GM21390 (cell line): ENCODE measurements at regions not wholly inside any gene's neighbourhood (a gene's known extent, or its start where the extent isn't known, plus 50 kb on each side); places are given as distances from the start of the nearest gene placed in this dataset.

ENCODE experiments used
- ATAC-seq: cut with Tn5 transposase; IDR thresholded peaks from one replicate; pipeline ENCODE4 v1.9.1; 2021; ENCODE audit not compliant: unreplicated experiment

DNA sequence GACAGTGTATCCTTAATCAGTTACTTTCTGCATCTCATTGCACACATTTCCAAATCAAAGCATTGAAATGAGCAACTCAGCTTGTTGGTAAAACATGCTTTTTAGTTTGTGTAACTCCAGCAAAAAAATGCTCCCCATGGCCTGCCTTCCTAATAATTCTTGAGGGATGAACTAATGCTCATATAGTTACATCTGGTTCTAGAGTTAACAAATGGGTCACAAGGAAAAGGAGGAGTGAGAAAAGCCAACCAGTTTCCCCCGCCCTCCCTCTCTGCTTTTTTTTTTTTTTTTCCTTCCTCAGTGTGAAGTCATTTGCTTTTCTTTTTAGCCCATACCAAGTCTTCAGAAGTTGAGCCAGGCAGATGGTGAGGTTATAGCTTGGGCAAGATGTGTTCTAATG is 231.7 kb downstream of the MTX2 start:
- ATAC-seq: no peak

- ATAC-seq: no peak
Observed at GRCh38 chr2:176501617-176502016, 232.4 kb downstream of the MTX2 start.

- no peak for ATAC-seq
Observed at GRCh38 chr2:176502619-176503018, 233.4 kb downstream of the MTX2 start.

GRCh38 chr2:176503776-176504175 is 234.5 kb downstream of the MTX2 start:
- ATAC-seq: no peak

- ATAC-seq: no peak
Observed at GRCh38 chr2:176504440-176504839, 235.2 kb downstream of the MTX2 start.

DNA sequence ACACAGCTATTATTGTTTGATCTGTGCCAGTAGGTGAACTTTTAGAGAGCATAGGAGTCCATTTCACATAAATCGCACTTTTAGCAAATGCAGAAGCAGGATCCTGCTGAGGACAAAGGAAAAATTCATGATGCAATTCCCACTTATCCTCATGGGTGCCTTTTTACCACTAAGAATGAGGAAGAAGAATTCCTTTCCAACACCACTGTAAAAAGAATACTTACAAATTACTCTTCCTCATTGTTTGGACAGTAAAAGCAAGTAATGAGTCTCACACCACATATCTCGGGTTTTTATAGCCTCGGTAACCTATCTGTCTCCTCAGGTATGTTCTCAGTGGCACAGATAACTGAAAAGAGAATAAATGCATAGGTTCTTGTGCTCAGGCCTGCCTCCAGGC is 238.5 kb downstream of the MTX2 start:
- ATAC-seq: no peak

- no peak for ATAC-seq
Observed at GRCh38 chr2:176508374-176508773, 239.1 kb downstream of the MTX2 start.

- ATAC-seq: peak; percentile 81
Observed at GRCh38 chr2:176508984-176509740, 239.9 kb downstream of the MTX2 start.

GRCh38 chr2:176514276-176514675 is 245.0 kb downstream of the MTX2 start:
- ATAC-seq: no peak

DNA sequence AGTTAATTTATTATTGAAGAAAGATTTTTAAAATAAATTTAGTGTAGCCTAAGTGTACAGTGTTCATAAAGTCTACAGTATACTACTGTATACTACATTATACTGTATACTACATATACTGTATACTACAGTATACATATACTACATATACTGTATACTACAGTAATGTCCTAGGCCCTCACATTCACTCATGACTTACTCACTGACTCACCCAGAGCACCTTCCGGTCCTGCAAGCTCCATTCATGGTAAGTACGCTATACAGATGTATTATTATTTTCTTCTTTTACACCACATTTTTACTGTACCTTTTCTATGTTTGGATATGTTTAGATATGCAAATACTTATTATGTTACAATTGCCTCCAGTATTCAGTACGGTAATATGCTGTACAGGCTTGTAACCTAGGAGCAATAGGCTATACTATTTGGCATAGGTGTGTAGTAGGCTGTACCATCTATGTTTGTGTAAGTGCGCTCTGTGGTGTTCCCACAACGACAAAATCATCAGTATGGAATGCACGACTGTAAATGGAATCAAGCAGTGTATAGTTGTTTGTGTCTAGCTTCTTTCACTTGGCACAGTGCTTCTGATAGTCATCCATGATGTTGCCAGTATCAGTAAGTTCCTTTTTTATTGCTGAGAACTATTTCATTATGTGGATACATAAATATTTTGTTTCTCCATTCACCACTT is 245.7 kb downstream of the MTX2 start:
- no peak for ATAC-seq

DNA sequence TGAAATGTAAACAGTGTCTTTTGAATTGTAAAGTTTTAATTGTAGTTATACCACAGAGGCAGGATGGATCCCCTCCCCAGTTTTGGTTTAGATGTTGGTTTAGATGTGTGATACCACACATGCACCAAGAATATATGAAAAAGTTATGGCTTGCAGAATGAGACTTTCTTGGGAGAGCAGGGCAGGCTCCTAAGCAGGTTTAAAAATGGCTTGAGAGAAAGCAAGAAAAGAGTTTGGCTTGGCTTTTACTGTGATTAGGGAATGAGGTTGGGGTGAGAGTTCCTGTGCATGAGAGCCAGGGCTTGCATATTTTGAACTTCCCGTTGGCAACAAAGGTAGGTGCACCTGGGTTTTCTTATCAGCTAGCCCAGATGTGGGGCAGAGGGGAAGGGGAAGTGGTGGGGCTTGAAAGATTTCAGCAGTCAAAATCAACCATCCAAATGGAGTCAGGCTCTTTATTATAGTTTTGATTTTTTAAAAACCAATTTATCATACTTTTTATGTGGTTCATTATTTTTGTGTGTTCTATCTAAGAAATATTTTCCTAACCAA is 246.9 kb downstream of the MTX2 start:
- no peak for ATAC-seq

- no peak for ATAC-seq
Observed at GRCh38 chr2:176518823-176519222, 249.6 kb downstream of the MTX2 start.

- no peak for ATAC-seq
Observed at GRCh38 chr2:176521878-176522670, 252.8 kb downstream of the MTX2 start.

GRCh38 chr2:176525086-176525485 is 255.8 kb downstream of the MTX2 start:
- ATAC-seq: no peak

DNA sequence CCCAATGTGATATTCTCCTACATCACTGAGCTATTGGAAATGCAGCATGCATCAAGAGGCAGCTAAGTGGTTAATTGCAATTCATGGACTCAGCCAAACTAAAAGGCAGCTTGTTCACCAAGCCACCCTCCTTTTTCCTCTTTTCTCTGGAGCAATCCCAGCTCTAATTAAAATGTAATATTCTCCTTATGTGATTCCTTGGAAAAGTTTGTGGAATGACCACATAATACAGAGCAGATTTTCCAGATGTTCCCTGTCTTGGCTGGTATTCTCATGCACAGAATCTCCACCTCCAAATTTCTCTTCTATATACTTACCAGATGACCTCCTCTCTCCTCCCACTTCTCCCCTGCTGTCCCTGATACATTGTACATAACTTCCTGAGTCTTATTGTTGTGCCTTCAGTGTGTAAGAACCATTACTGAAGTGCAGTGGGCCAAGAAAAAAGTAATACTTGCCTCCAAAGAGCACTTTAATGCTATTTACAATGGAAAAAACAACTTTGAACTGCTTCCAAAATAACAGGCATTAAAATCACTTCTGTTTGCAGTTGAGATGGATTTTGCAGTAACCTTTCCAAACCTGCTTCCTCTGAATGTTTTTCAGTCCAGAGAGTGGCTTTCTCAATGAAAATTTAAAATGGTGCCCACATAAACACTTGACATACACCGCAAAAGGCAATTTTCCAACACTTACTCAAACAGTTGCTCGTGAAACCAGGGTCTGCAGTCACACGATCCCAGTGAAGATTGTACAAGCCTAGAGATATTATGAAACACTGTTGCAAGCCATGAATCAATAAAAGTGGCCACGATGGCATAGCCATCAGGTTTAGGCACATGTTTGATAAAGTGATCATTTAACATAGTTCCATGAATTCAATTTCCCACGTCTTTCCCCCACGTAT is 258.0 kb downstream of the MTX2 start:
- ATAC-seq: no peak

- no peak for ATAC-seq
Observed at GRCh38 chr2:176531608-176532007, 262.4 kb downstream of the MTX2 start.

DNA sequence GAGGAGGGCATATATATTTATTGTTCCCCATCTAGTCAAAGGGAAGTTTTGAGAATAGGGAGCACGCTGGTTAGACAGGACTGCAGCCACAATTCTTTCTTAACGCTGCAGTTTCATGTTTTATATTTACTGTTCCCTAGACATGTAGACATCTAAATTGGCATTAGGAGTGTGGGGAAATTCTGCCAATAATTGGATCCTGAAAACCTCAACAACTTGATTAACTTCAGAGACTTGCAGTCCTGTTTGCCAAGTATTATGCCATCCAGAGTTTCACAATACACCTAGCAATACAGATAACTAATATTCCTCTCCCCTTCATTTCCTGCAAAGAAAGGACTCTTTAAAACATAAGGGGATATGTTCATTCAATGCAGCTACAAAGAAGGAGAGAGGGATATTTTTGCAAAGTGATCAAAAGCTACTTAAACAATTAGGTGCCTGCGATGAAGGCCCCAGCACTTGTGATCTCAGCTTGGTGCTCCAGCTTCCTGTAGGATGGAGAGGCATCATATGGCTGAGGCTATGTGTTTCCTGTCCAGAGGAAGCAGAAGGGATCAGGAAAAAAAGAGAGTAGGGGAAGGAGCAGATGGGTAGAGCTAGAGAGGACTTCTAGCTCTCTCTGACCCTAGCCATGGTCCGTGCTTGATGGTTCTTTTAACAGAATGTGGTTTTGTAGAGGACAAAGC is 264.4 kb downstream of the MTX2 start:
- no peak for ATAC-seq

GRCh38 chr2:176534798-176535466 is 265.7 kb downstream of the MTX2 start:
- ATAC-seq: no peak

DNA sequence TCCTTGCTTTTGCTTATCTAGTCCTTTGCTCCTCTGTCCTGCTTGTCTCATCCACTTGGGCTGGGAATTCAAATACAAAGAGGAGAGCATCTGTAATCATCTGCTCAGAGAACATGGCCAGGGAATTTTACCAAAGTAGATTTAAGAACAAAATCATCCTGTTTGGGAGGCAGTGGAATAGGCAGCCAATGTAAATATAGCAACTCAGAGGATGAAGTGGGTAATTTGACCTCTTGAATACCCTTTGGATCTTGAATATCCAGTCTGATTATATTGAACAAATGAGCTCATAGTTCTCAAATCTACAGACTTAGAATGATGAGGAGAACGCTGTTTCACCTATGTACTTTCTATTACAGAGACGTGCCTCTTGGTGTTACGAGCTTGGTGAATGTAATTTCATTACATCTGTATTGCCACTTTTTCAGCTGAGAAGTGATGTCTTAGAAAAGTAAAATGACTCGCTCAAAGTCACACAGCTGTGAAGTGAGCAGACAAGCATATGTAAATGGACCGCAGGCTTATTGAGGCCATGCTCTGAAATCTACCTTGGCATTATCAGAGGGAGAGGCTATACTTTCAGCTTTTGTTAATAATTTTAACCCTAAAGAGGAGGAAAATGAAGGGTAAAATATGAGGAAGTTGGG is 266.3 kb downstream of the MTX2 start:
- ATAC-seq: no peak
